HG02884 (cell line): ENCODE measurements at regions not wholly inside any gene's neighbourhood (a gene's known extent, or its start where the extent isn't known, plus 50 kb on each side); places are given as distances from the start of the nearest gene placed in this dataset.

Experiments
- ATAC-seq: cut with Tn5 transposase; IDR thresholded peaks from one replicate; pipeline ENCODE4 v1.9.1; 2021; ENCODE audit warnings: mild to moderate bottlenecking, moderate library complexity; ENCODE audit not compliant: unreplicated experiment

DNA sequence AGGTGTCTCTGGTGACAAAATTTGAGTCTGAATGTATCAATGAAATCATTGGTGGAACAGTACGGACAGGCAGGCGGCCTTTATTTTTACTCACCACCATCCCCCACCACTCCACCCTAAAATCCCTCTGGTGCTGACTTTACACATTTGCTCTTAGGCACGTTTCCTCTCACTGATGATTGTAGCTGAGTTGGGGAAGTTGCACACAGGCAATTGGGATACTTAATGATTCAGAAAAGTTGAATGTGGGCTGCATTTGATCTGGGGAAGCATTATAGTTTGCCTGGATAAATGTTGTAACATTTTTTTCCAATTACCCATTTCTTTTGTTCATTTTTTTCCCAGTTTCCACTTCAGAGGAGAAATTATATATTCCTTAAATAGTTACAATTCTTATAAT lies 658.4 kb downstream of the TLR4 start:
- ATAC-seq: no peak

DNA sequence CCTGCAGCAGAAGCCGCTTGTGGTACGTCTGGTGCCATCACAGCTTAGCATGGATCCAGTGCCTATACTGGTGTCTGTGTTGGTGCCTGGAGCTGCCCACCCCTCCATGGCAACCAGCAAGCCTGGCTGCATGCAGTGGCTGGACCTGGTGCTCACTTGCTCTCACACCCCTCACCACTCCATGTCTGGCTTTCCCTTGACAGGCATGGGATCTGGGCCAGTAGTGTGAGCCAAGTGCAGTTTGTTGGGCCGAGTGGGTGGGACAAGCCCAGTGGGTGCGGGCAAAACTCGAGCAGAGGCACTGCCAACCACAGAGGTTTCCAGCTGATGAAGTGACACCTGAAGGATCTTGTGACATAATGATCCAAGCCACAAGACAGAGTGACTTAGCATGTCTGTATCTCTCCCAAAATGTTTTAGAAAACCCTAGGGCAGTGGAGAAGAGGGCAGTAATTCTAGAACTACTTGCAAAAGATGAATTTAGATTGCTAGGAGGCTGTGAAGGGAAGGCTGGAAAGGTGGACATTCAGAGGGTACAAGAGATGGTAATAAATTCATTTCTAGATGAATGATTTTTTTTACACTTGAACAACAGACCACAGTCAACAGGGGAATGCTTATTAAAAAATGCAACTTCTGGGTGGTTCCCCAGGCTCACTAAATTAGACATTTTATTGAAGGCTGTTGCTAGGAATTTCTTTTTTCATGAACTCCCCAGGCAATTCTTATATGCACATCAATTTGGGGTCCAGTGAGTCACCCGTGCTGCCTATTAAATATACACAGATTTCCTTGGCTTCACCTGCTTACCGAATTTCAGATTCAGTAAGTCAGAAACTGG lies 660.3 kb downstream of the TLR4 start:
- ATAC-seq: peak; percentile 59

DNA sequence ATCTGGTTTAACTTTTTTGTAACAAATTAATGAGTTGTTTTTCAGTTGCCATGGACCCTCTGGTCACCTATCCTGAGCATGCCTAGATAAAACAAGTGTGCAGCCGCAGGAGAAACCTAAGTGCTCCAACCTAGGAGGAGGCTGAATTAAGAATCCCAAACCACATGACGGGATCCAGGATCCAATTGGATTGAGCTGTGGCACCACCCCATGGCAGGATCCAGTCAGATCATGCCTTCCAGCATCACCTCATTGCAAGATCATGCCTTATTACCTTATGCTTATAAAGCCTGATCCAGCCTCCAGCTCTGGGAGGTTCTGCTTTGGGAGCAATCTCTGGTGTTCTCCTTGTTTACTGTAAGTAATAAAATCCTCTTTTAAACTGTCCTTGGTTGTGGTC lies 662.0 kb downstream of the TLR4 start:
- ATAC-seq: no peak

DNA sequence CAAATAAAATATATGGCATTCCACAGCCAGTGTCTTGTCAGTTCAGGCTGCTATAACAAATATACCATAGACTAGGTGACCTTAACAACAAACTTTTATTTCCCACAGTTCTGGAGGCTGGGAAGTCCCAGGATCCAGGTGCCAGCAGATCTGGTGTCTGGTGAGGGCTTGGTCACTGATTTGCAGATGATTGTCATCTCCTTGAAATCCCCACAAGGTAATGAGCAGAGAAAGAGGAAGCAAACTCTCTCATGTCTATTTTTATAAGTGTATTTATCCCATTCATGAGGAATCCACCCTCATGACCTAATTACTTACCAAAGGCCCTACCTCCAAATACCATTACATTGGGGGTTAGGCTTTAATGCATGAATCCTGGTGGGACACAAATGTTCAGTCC lies 663.2 kb downstream of the TLR4 start:
- no peak for ATAC-seq

DNA sequence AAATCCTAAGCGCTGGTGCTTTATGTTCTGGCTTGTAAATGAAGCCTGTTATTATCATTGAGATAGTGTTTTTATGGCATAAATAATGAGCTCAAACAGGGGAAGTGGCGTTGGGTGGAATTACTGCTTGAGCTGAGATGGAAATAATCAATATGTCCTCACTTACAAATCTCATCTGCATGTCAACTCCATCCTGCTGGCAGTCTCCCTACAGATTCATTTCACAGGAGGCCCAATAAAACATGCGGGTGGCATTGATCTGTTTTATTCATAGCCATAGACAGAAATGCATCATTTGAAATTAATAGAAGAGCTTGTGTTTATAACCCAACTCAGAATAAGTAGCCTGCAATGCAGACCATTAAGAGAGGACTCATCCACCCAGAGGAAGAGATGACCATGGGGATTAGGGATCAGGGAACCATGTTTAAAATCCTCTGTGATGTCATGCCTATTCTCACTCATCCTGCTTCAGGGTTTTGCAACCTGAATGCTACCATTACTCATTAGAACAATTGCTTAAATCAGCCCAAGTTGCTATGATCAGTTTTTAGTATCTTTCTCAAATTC lies 680.4 kb downstream of the TLR4 start:
- ATAC-seq: no peak

DNA sequence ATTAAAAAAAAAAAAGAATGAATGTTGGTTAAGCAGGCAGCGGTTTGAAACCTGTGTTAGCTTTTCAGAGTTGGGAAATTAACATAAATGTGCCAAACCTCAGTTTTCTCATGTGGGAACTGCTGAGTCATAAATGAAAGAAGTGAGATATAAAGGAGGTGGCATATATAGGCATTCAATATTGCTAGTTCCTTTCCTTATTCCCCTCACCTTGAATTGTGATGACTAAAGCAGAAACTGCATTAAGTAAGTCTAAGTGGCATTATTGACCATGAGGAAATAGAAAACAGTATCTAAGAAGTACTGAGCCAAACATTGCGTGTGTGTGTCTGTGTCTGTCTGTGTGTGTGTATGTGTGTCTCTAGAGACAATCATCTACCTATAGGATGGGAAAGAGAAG lies 691.2 kb downstream of the TLR4 start:
- ATAC-seq: peak; percentile 55

DNA sequence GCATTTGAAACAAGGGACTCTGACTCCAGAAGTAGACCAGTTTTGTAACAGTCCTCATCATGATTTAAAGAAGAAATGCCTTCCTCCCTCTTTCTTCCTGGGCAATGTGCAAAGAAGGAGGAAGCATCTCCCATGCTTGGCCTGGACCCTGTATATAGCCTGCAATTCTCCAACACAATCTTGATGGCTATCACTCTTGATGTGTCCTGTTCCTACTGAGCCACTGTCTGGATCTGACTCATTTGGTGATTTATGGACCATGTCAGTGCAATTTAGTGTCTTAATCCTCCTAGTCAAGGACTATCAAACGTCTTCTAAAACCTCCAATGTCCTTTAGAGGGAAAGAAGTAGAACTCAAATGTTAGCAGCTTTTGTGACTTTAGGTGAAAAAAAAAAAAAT lies 697.3 kb downstream of the TLR4 start:
- no peak for ATAC-seq

DNA sequence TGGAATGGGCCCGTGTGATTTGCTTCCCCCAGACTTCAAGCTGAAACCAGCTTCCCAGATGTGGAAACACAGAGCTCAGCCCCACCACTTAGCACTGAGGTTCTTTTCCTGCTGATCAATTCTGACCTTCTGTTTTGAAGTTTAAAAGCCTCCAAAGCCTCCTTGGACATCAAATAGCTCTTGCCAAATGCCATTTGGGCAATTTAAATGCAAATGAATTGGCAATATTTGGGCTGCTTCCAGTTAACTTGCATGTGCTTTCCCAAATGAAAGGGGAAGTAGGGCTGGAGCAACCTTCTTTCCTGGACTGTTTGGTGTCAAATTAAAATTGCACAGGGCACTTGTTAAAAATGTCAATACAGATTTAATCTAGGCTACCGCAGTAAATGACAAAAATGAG lies 710.5 kb downstream of the TLR4 start:
- ATAC-seq: no peak

DNA sequence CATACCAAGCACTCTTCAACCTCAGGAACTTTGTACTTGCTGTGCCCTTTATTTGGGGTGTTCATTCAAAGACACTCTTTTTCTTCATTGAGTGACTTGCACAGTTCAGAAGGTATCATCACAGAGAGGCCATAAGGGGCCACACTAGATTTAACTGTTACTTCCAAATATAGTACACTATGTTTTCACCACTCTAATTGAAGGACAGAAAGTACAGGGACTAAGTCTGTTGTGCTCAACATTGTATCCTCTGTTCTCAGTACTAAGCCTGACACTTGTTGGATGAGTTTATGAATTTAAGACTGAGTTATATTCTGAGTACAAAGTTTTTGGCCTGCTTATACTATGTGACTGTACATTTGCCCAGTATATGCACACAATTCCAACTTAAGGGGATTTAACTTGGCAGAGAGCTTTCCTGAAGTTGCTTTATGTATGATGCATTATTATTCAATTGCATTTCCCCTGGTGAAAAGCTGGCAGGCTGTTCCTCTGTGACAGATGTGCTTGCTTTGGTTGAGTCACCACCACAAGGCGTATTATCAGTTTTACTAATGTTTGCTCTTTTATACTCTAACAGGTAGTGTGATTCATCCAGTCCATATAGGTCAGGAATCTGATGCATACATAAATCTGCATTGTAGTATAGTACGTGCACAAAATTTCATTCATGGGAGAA lies 714.8 kb downstream of the TLR4 start:
- no peak for ATAC-seq

DNA sequence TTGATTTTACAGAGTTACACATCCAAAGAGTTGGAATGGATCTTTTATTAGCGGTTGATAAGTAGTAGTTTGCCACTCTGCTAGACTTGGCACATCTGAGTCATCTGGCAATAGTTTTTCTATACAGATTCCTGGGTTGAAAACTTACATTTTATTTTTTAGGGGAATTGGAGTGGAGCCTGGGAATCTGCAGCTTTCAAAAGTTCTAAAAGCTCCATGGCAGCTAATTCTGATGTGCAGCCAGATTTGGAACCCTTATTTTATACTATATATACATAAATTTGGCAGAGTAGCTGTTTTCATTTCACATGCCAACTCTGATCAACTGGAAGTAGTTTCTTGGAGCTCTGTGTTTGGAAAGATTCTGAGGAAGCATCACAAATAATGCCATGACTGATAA lies 715.5 kb downstream of the TLR4 start:
- no peak for ATAC-seq

DNA sequence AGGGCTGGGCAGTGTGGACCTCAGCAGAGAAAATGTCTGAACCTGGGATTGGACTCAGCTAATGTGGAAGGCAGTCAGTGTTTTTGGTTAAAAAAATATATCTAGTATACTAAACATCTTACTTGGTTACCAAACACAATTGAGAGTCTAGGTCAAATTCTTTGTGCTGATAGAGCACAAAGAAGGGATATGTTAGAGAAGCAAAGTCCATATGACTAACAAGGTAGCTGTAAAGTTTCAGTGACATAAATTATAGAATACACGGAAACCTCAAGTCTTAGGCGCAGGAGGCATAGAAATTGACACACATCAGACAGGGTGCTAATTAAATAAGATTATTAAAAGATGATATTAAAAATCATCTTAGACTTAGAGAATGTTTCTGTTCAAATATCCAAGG lies 718.3 kb downstream of the TLR4 start:
- no peak for ATAC-seq

DNA sequence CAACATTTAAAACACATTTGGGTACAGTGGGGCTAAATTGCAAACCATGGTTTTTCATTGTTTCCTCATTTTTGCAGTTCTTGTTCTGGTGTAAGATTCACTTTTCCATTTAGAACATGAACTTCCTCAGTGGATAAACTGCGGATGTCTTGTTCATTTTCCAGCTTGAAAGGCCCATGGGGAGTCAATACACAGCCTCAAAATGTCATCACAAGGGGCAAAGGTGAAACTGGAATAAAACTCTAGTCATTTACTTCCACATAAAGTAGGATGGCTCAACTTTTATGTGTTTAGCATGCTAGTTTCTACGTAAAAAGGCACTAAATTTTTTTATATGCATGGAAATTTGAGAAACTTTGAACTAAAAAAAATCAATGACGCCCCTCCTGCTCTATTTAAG lies 718.8 kb downstream of the TLR4 start:
- ATAC-seq: no peak

DNA sequence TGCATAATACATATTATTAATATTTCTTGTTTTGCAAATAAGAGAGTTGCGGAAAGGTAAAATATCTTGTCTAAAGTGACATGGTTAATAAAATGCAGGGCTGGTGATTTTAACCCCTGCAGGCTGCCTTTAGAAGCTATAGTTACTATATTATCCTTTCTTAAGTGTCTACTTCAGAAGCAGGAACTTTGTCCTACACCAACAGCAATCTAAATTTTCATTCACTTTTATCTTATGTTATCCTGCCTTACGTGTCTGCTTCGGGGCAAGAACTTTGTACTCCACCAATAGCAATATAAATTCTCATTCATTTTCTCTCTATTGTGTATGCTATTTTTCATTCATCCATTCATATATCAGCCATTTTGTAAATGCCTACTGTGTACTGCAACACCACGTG lies 719.5 kb downstream of the TLR4 start:
- no peak for ATAC-seq

DNA sequence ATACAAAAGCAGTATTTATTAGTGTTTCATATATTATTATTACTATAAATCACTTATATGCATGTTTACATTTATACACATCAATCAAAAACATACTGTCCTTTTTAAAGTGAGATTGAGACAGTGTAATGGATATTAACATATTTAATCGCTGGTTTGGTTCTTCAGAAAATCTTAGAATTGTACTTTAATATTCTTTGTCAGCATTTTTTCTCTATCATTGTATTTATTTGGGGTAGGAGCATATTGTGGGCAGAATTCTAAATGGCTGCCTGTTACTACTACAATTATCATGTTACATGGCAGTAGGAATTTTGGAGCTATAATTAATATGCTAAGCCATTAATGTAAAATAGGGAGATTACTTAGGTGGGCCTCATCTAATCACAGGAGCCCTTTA lies 722.6 kb downstream of the TLR4 start:
- no peak for ATAC-seq

DNA sequence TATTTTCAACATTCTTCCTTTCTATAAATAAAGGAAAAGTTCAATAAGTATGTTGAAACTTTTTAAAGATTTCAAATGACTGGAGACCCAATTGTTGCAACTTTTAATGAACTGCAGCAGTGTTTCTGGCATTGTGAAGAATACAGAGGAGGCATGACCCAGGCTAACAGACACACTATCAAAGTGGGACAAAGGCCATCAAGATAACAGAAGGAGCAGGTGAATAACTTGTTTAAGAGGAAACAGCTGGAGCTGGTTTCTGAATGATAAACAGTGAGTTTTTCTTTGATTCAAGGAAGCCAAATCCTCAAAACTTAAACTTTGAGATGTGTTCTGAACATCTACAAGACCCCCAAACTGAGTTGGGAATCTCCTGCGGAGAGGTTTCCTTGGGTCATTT lies 734.6 kb downstream of the TLR4 start:
- no peak for ATAC-seq

DNA sequence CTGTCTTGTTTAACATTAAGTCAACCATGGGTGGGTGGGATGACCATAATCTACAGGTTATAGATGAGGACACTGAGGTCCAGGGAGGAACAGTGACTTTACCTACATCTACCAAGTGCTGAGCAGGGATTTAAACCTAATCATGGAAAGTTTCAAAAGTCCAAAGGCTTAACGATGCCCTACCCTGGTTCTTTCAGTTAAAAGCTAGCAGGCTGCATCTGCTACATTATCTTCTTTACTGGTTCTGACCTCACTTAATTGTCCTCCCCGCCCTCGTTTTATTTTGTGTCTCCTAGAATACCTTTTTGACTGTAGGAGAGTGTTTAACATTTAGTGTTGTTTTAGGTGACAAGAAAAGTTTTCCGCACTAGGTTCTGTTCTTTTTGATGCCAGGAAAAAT lies 735.2 kb downstream of the TLR4 start:
- no peak for ATAC-seq

DNA sequence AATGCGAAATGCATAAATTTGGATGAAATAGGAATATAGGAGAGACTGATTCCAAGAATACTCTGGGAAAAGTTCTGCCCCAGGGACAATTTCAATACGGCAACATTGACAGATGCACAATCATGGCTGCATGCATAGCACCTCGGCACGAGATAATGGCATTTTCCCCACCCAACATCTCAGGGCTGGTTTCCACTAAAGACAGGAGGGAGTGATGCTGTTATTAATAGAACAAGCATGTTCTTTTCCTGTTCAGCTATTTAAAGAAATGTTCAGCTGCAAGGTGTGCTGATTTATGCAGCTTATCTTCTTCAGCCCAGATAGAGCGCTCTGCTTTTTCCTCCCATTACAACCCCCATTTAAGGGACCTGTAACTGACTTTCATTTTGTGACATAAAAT lies 740.2 kb downstream of the TLR4 start:
- ATAC-seq: no peak

DNA sequence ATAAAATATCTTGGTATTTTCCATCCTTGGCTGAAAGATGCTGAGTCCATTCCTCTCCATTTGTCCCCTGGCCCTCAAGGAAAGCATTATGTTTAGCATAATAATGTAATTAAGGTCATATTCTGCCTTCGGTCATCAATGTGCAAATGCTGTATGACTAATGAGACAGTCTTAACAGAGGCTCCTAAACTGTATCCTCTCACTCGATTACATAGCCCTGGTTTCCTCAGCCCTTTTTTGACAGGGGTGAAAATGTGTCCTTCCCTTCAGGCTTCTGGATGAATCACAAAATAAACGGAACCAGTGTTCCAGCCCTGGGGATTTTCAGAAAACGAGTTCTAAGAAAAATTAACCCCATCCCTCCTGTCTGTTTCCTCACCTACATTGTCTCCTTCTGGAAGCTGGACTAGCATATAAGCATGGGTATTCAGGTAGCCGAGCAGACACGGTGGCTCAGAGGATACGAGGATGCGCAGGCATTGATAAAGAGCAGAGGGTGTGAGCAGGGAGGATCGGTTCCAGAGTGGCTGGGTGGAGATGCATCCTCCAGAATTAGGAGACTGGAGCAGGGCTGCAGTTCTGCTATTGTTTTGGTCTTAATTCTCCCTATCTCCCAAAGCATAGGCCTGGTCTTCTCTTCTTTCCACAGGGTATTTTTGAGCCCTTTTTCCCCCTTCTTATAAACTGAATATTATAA lies 742.9 kb downstream of the TLR4 start:
- no peak for ATAC-seq

DNA sequence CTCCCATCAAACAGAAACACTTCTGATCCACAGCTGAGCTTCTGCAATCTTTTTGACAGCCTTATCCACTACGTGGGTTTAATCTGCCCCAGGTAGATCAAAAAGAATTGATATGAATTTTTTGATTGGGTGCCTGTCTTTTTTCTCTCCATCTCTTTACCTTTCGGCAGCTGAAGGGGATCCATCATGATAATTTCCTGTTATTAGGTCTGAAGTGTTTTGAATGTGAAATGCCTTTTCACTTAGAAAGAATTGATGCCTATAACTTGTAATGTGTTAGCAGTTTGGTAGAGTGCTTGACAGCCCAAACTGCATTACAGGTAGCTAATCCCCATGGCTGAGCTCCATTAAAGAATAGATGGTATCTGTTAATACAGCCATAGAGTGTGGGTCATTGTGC lies 745.4 kb downstream of the TLR4 start:
- no peak for ATAC-seq

DNA sequence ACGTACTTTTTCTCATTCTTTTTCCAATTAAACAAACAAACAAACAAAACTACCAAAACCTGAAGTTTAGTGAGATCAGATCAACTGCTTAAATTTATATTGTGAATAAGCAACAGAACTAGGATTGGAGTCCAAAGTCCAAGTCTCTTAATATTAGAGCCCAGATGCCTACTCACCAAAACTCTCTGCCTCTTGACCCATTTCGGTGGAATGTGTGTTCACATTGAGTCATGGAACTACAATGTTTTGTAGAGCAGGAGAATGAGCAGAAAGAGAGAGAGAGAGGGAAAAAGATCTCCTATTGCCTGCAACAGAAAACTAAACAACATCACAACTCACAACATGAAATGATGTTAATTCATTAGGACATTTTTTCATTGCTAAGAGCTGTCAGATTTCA lies 751.1 kb downstream of the TLR4 start:
- ATAC-seq: no peak

DNA sequence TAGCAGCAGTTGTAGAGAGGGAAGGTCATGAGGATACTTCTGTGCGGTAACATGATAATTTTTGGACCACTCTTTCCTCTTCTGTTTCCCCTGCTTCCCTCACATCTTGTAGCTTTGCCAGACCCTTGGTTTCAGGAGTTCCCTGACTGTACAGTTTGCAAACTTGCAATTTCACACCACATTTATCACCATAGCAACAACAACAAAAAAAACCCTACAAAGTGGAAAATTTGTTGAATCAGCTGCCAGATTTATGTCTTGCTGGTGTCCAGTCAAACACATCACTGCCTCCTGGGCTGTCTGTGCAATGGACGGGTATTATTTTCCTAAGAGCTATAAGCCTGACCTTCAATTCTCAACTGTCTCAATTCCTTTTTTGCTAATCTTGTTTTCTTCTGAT lies 751.6 kb downstream of the TLR4 start:
- no peak for ATAC-seq
